Mesendoderm (in vitro differentiated cells): ENCODE measurements at regions not wholly inside any gene's neighbourhood (a gene's known extent, or its start where the extent isn't known, plus 50 kb on each side); places are given as distances from the start of the nearest gene placed in this dataset.
A peak's percentile ranks its signal among the peaks of the same experiment; 100 is the strongest.
"Not testable (repeated sequence)": the region's sequence is repeated elsewhere in the genome, so short reads cannot be mapped to it uniquely, and the experiment has no call there.

Source experiments
- DNase-seq: peaks from one replicate; pipeline ENCODE4 v3.0.0; 2013
- H2AK5ac ChIP-seq: 2 replicates; pipeline ENCODE4 v1.6.1; 2013; ENCODE audit warnings: low read length, inconsistent platforms
- H2BK120ac ChIP-seq: 2 replicates; pipeline ENCODE4 v1.6.1; 2013; ENCODE audit warnings: low read depth, mild to moderate bottlenecking, low read length, moderate library complexity, mixed read lengths
- H2BK15ac ChIP-seq: replicated peaks from 2 replicates; pipeline ENCODE4 v1.6.1; 2013; ENCODE audit warnings: low read depth, mild to moderate bottlenecking, moderate library complexity
- H2BK5ac ChIP-seq: 2 replicates; pipeline ENCODE4 v1.6.1; 2013; ENCODE audit warnings: low read length, inconsistent platforms
- H3K18ac ChIP-seq: 2 replicates; pipeline ENCODE4 v1.6.1; 2013; ENCODE audit warnings: mild to moderate bottlenecking, low read length, mixed read lengths
- H3K23ac ChIP-seq: one replicate; pipeline ENCODE4 v1.6.1; 2013; ENCODE audit warnings: low read length
- H3K27ac ChIP-seq: 2 replicates; pipeline ENCODE4 v1.5.1; 2013; ENCODE audit warnings: low read depth, mild to moderate bottlenecking, inconsistent platforms, low read length, moderate library complexity
- H3K27me3 ChIP-seq: 2 replicates; pipeline ENCODE4 v1.6.1; 2013; ENCODE audit warnings: low read length, control low read depth, mild to moderate bottlenecking, inconsistent platforms; ENCODE audit not compliant: insufficient read depth, poor library complexity
- H3K36me3 ChIP-seq: 2 replicates; pipeline ENCODE4 v1.6.1; 2013; ENCODE audit warnings: low read length, inconsistent platforms; ENCODE audit not compliant: control insufficient read depth, insufficient read depth
- H3K4ac ChIP-seq: one replicate; pipeline ENCODE4 v1.6.1; 2013; ENCODE audit warnings: low read depth, mild to moderate bottlenecking, low read length, moderate library complexity
- H3K4me1 ChIP-seq: 2 replicates; pipeline ENCODE4 v1.6.1; 2013; ENCODE audit warnings: low read depth, low read length, inconsistent platforms; ENCODE audit not compliant: control insufficient read depth
- H3K4me2 ChIP-seq: 2 replicates; pipeline ENCODE4 v1.6.1; 2013; ENCODE audit warnings: low read length
- H3K4me3 ChIP-seq: 2 replicates; pipeline ENCODE4 v1.5.1; 2013; ENCODE audit warnings: mild to moderate bottlenecking, low read length
- H3K56ac ChIP-seq: one replicate; pipeline ENCODE4 v1.6.1; 2013; ENCODE audit warnings: low read length
- H3K79me1 ChIP-seq: 2 replicates; pipeline ENCODE4 v1.6.1; 2013; ENCODE audit warnings: low read length, inconsistent platforms
- H3K79me2 ChIP-seq: 2 replicates; pipeline ENCODE4 v1.6.1; 2013; ENCODE audit warnings: mild to moderate bottlenecking, low read length; ENCODE audit not compliant: control insufficient read depth, insufficient read depth
- H3K9ac ChIP-seq: 2 replicates; pipeline ENCODE4 v1.6.1; 2013; ENCODE audit warnings: low read length, inconsistent platforms
- H4K5ac ChIP-seq: one replicate; pipeline ENCODE4 v1.6.1; 2013; ENCODE audit warnings: low read length
- H4K8ac ChIP-seq: one replicate; pipeline ENCODE4 v1.6.1; 2013; ENCODE audit warnings: low read depth, mild to moderate bottlenecking, control low read depth, low read length, moderate library complexity
- WGBS: extraction: QIAGEN DNeasy Blood & Tissue Kit; methylation state at CpG from one replicate; pipeline ENCODE4 v1.1.7; 2013; ENCODE audit warnings: low lambda C conversion rate, missing lambda C conversion rate; ENCODE audit not compliant: insufficient coverage; ENCODE audit errors: extremely low coverage; 5-methylcytosine and 5-hydroxymethylcytosine counted together

- DNase-seq = no peak
- no peak overlapping the region for H3K9ac ChIP-seq
- H3K79me2 ChIP-seq = no peaks in the 10 kb centered on the region
- H3K4me3 ChIP-seq = no peak overlapping the region
- no CpG with 5 or more reads among the region's 1 CpG for WGBS
- no peak overlapping the region for H3K27ac ChIP-seq
- no peaks in the 10 kb centered on the region for H3K79me1 ChIP-seq
- no peak overlapping the region for H2BK5ac ChIP-seq
- H2BK15ac ChIP-seq = no peak overlapping the region
- no peak overlapping the region for H3K4ac ChIP-seq
- no peak overlapping the region for H3K23ac ChIP-seq
- H3K4me2 ChIP-seq = no peak overlapping the region
- no peak overlapping the region for H3K56ac ChIP-seq
- H4K5ac ChIP-seq = no peak overlapping the region
- no peak overlapping the region for H2AK5ac ChIP-seq
- H2BK120ac ChIP-seq = no peak overlapping the region
- H3K18ac ChIP-seq = peak overlapping the region; percentile 15
- H4K8ac ChIP-seq = no peak overlapping the region
- H3K27me3 ChIP-seq = no peaks in the 10 kb centered on the region
- peaks cover 12% of the 10 kb centered on the region for H3K4me1 ChIP-seq
- H3K36me3 ChIP-seq = no peaks in the 10 kb centered on the region
Measured at GRCh38 chr5:136560126-136560525, 194.8 kb upstream of the TRPC7 start.

GRCh38 chr5:136559651-136560050, 194.3 kb upstream of the TRPC7 start:
- WGBS = no CpG with 5 or more reads among the region's 2 CpGs
- no peaks in the 10 kb centered on the region for H3K27me3 ChIP-seq

GRCh38 chr5:136547096-136547495, 181.8 kb upstream of the TRPC7 start:
- not testable (repeated sequence) for H3K36me3 ChIP-seq, H3K9ac ChIP-seq, H3K4me1 ChIP-seq, H4K5ac ChIP-seq, H2BK15ac ChIP-seq, H3K4ac ChIP-seq, H3K18ac ChIP-seq, H3K4me3 ChIP-seq, H4K8ac ChIP-seq, H2BK120ac ChIP-seq, H3K56ac ChIP-seq, DNase-seq, H3K79me1 ChIP-seq, H3K23ac ChIP-seq, H2AK5ac ChIP-seq, H3K27ac ChIP-seq, H3K79me2 ChIP-seq, H2BK5ac ChIP-seq, H3K4me2 ChIP-seq, H3K27me3 ChIP-seq
- WGBS = no CpG with 5 or more reads among the region's 2 CpGs

More at GRCh38 chr5:136559651-136560050, 194.3 kb upstream of the TRPC7 start:
- no peak for DNase-seq
- Histone ChIP-seq H3K18ac (no peak overlapping the region), H2AK5ac (no peak overlapping the region), H3K4ac (no peak overlapping the region), H4K5ac (no peak overlapping the region), H2BK5ac (no peak overlapping the region), H3K79me1 (no peaks in the 10 kb centered on the region), H4K8ac (no peak overlapping the region), H3K4me2 (no peak overlapping the region), H3K4me1 (peaks cover 12% of the 10 kb centered on the region), H3K27ac (no peak overlapping the region), H3K79me2 (no peaks in the 10 kb centered on the region), H2BK120ac (no peak overlapping the region), H2BK15ac (no peak overlapping the region), H3K23ac (no peak overlapping the region), H3K4me3 (no peak overlapping the region), H3K56ac (no peak overlapping the region), H3K36me3 (no peaks in the 10 kb centered on the region), H3K9ac (no peak overlapping the region)

GRCh38 chr5:136546441-136546840, 181.1 kb upstream of the TRPC7 start:
- not testable (repeated sequence) for H3K18ac ChIP-seq, H3K27me3 ChIP-seq, H3K4ac ChIP-seq, H2BK5ac ChIP-seq, H3K4me2 ChIP-seq, H4K8ac ChIP-seq, H3K79me1 ChIP-seq, H3K4me3 ChIP-seq, H3K27ac ChIP-seq, H3K9ac ChIP-seq, DNase-seq, H4K5ac ChIP-seq, H3K79me2 ChIP-seq, H3K56ac ChIP-seq, H3K23ac ChIP-seq, H2BK120ac ChIP-seq, H3K36me3 ChIP-seq, H3K4me1 ChIP-seq, H2AK5ac ChIP-seq, H2BK15ac ChIP-seq
- WGBS = no CpG with 5 or more reads among the region's 3 CpGs

GRCh38 chr5:136545031-136545430, 179.7 kb upstream of the TRPC7 start:
- not testable (repeated sequence) for H3K4ac ChIP-seq, H3K4me1 ChIP-seq, H4K8ac ChIP-seq, H4K5ac ChIP-seq, H3K23ac ChIP-seq, H2BK5ac ChIP-seq, H3K36me3 ChIP-seq, H3K4me3 ChIP-seq, H3K27ac ChIP-seq, H2BK15ac ChIP-seq, H3K56ac ChIP-seq, H3K79me1 ChIP-seq, H3K9ac ChIP-seq, H3K27me3 ChIP-seq, H3K79me2 ChIP-seq, H3K4me2 ChIP-seq, H3K18ac ChIP-seq, H2BK120ac ChIP-seq, H2AK5ac ChIP-seq, DNase-seq
- no CpG with 5 or more reads among the region's 5 CpGs for WGBS

GRCh38 chr5:136538534-136538933, 173.2 kb upstream of the TRPC7 start:
- Histone ChIP-seq H3K9ac (no peak overlapping the region), H2BK5ac (no peak overlapping the region), H3K79me1 (no peaks in the 10 kb centered on the region), H3K36me3 (no peaks in the 10 kb centered on the region), H3K27me3 (no peaks in the 10 kb centered on the region), H3K4me3 (no peak overlapping the region), H3K56ac (no peak overlapping the region), H2BK15ac (no peak overlapping the region), H3K4ac (no peak overlapping the region), H2BK120ac (no peak overlapping the region), H3K23ac (no peak overlapping the region), H3K4me1 (no peaks in the 10 kb centered on the region), H3K18ac (no peak overlapping the region), H4K8ac (no peak overlapping the region), H2AK5ac (no peak overlapping the region), H3K27ac (no peak overlapping the region), H3K4me2 (no peak overlapping the region), H3K79me2 (no peaks in the 10 kb centered on the region), H4K5ac (no peak overlapping the region)
- DNase-seq = no peak
- no CpG with 5 or more reads among the region's 2 CpGs for WGBS
